ENCODE measurements at regions not wholly inside any gene's neighbourhood (a gene's known extent, or its start where the extent isn't known, plus 50 kb on each side); places are given as distances from the start of the nearest gene placed in this dataset.
"Not testable (repeated sequence)": the region's sequence is repeated elsewhere in the genome, so short reads cannot be mapped to it uniquely, and the experiment has no call there.

- no peak for DNase-seq
These were observed 343.9 kb upstream of the SGO1 start for GRCh38 chr3:20529911-20530310.

GRCh38 chr3:20528180-20528770 is 342.3 kb upstream of the SGO1 start:
- Histone ChIP-seq H3K36me3 (ENCODE audit: control insufficient read depth in 4 of 4, insufficient read depth in 4 of 4, low read length in 3 of 4) (no peaks in the 10 kb centered on the region), H3K27ac (ENCODE audit: insufficient read depth in 1 of 2, low read depth in 1 of 2, low read length in 2 of 2, poor library complexity in 1 of 2, severe bottlenecking in 2 of 2) (no peak overlapping the region), H3K4me1 (ENCODE audit: control extremely low read depth in 1 of 4, control insufficient read depth in 4 of 4, insufficient read depth in 4 of 4, low read length in 3 of 4) (no peaks in the 10 kb centered on the region), H3K9me3 (ENCODE audit: control extremely low read depth in 1 of 5, control insufficient read depth in 4 of 5, insufficient read depth in 2 of 5, low read depth in 1 of 5, low read length in 4 of 5) (no peaks in the 10 kb centered on the region), H3K27me3 (replicated peaks in 2 of 5; ENCODE audit: control insufficient read depth in 4 of 5, insufficient read depth in 5 of 5, low read length in 4 of 5) (no peaks in the 10 kb centered on the region), H3K4me3 (ENCODE audit: control insufficient read depth in 1 of 7, extremely low read depth in 1 of 7, insufficient read depth in 4 of 7, low read depth in 2 of 7, low read length in 6 of 7) (no peak overlapping the region)
- POLR2A ChIA-PET, result no interaction called here
- CTCF ChIA-PET, result interaction anchor here (0.8 kb wide), 1 partner anchor 17 kb away, joined by 3 read pairs; no protein-coding TSS in a partner anchor
- DNase-seq, result no peak
- no CpG with 5 or more reads among the region's 5 CpGs for WGBS (ENCODE audit: insufficient coverage)

More at GRCh38 chr3:20529911-20530310, 343.9 kb upstream of the SGO1 start:
- ChIA-PET CTCF (no interaction called here), POLR2A (no interaction called here)
- no peaks in the 10 kb centered on the region for H3K27me3 ChIP-seq (replicated peaks in 2 of 5; ENCODE audit: control insufficient read depth in 4 of 5, insufficient read depth in 5 of 5, low read length in 4 of 5)
- no peaks in the 10 kb centered on the region for H3K9me3 ChIP-seq (ENCODE audit: control extremely low read depth in 1 of 5, control insufficient read depth in 4 of 5, insufficient read depth in 2 of 5, low read depth in 1 of 5, low read length in 4 of 5)
- no peaks in the 10 kb centered on the region for H3K4me1 ChIP-seq (ENCODE audit: control extremely low read depth in 1 of 4, control insufficient read depth in 4 of 4, insufficient read depth in 4 of 4, low read length in 3 of 4)
- H3K4me3 ChIP-seq (ENCODE audit: control insufficient read depth in 1 of 7, extremely low read depth in 1 of 7, insufficient read depth in 4 of 7, low read depth in 2 of 7, low read length in 6 of 7), result no peak overlapping the region
- no peaks in the 10 kb centered on the region for H3K36me3 ChIP-seq (ENCODE audit: control insufficient read depth in 4 of 4, insufficient read depth in 4 of 4, low read length in 3 of 4)
- WGBS (ENCODE audit: insufficient coverage), result 100% methylated on average over 2 of the region's 5 CpGs
- no peak overlapping the region for H3K27ac ChIP-seq (ENCODE audit: insufficient read depth in 1 of 2, low read depth in 1 of 2, low read length in 2 of 2, poor library complexity in 1 of 2, severe bottlenecking in 2 of 2)

DNA sequence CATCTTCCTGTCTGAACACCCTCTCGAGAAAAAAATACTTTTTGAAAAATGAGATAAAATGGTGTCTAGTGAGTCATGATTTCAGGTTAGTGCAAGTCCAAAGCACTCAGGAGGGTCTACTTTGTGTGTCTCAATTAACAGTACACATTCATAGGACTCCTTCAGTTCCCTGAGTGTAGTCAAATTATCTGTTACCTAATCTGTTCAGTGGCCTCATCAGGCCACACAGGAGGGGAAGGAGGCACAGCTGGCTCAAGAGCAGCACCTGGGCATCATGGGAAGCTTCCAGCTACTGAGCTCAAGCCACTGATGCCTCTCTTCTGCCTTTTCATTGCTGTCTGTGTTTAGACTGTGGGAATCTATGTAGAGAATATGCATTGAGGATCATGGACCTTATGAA is 341.4 kb upstream of the SGO1 start:
- Histone ChIP-seq H3K9me3 (ENCODE audit: control extremely low read depth in 1 of 5, control insufficient read depth in 4 of 5, insufficient read depth in 2 of 5, low read depth in 1 of 5, low read length in 4 of 5) (no peaks in the 10 kb centered on the region), H3K36me3 (ENCODE audit: control insufficient read depth in 4 of 4, insufficient read depth in 4 of 4, low read length in 3 of 4) (no peaks in the 10 kb centered on the region), H3K4me3 (ENCODE audit: control insufficient read depth in 1 of 7, extremely low read depth in 1 of 7, insufficient read depth in 4 of 7, low read depth in 2 of 7, low read length in 6 of 7) (no peak overlapping the region), H3K4me1 (ENCODE audit: control extremely low read depth in 1 of 4, control insufficient read depth in 4 of 4, insufficient read depth in 4 of 4, low read length in 3 of 4) (no peaks in the 10 kb centered on the region), H3K27me3 (replicated peaks in 2 of 5; ENCODE audit: control insufficient read depth in 4 of 5, insufficient read depth in 5 of 5, low read length in 4 of 5) (no peaks in the 10 kb centered on the region), H3K27ac (ENCODE audit: insufficient read depth in 1 of 2, low read depth in 1 of 2, low read length in 2 of 2, poor library complexity in 1 of 2, severe bottlenecking in 2 of 2) (no peak overlapping the region)
- DNase-seq, result no peak
- POLR2A ChIA-PET, result no interaction called here
- CTCF ChIA-PET, result interaction anchor here (0.8 kb wide), 1 partner anchor 16 kb away, joined by 3 read pairs; no protein-coding TSS in a partner anchor
- WGBS (ENCODE audit: insufficient coverage), result no CpG with 5 or more reads among the region's 1 CpG

- H3K27me3 ChIP-seq (replicated peaks in 2 of 5; ENCODE audit: control insufficient read depth in 4 of 5, insufficient read depth in 5 of 5, low read length in 4 of 5), result no peaks in the 10 kb centered on the region
- no peaks in the 10 kb centered on the region for H3K36me3 ChIP-seq (ENCODE audit: control insufficient read depth in 4 of 4, insufficient read depth in 4 of 4, low read length in 3 of 4)
- POLR2A ChIA-PET, result no interaction called here
- H3K27ac ChIP-seq (ENCODE audit: insufficient read depth in 1 of 2, low read depth in 1 of 2, low read length in 2 of 2, poor library complexity in 1 of 2, severe bottlenecking in 2 of 2), result no peak overlapping the region
- DNase-seq, result no peak
- CTCF ChIA-PET, result interaction anchor here (0.7 kb wide), 1 partner anchor 11 kb away, joined by 3 read pairs; no protein-coding TSS in a partner anchor
- no peaks in the 10 kb centered on the region for H3K9me3 ChIP-seq (ENCODE audit: control extremely low read depth in 1 of 5, control insufficient read depth in 4 of 5, insufficient read depth in 2 of 5, low read depth in 1 of 5, low read length in 4 of 5)
- no peaks in the 10 kb centered on the region for H3K4me1 ChIP-seq (ENCODE audit: control extremely low read depth in 1 of 4, control insufficient read depth in 4 of 4, insufficient read depth in 4 of 4, low read length in 3 of 4)
- H3K4me3 ChIP-seq (ENCODE audit: control insufficient read depth in 1 of 7, extremely low read depth in 1 of 7, insufficient read depth in 4 of 7, low read depth in 2 of 7, low read length in 6 of 7), result no peak overlapping the region
These were observed 338.3 kb upstream of the SGO1 start for GRCh38 chr3:20524328-20524727.

- H3K4me1 ChIP-seq (ENCODE audit: control extremely low read depth in 1 of 4, control insufficient read depth in 4 of 4, insufficient read depth in 4 of 4, low read length in 3 of 4), result no peaks in the 10 kb centered on the region
- no peak for DNase-seq
- ChIA-PET POLR2A (interaction anchor here (0.7 kb wide), 1 partner anchor 39 kb away, joined by 3 read pairs; no protein-coding TSS in a partner anchor), CTCF (no interaction called here)
- no peaks in the 10 kb centered on the region for H3K27me3 ChIP-seq (replicated peaks in 2 of 5; ENCODE audit: control insufficient read depth in 4 of 5, insufficient read depth in 5 of 5, low read length in 4 of 5)
- no peaks in the 10 kb centered on the region for H3K9me3 ChIP-seq (ENCODE audit: control extremely low read depth in 1 of 5, control insufficient read depth in 4 of 5, insufficient read depth in 2 of 5, low read depth in 1 of 5, low read length in 4 of 5)
- no peaks in the 10 kb centered on the region for H3K36me3 ChIP-seq (ENCODE audit: control insufficient read depth in 4 of 4, insufficient read depth in 4 of 4, low read length in 3 of 4)
- no peak overlapping the region for H3K27ac ChIP-seq (ENCODE audit: insufficient read depth in 1 of 2, low read depth in 1 of 2, low read length in 2 of 2, poor library complexity in 1 of 2, severe bottlenecking in 2 of 2)
- H3K4me3 ChIP-seq (ENCODE audit: control insufficient read depth in 1 of 7, extremely low read depth in 1 of 7, insufficient read depth in 4 of 7, low read depth in 2 of 7, low read length in 6 of 7), result no peak overlapping the region
These were observed 337.3 kb upstream of the SGO1 start for GRCh38 chr3:20523293-20523692.

DNA sequence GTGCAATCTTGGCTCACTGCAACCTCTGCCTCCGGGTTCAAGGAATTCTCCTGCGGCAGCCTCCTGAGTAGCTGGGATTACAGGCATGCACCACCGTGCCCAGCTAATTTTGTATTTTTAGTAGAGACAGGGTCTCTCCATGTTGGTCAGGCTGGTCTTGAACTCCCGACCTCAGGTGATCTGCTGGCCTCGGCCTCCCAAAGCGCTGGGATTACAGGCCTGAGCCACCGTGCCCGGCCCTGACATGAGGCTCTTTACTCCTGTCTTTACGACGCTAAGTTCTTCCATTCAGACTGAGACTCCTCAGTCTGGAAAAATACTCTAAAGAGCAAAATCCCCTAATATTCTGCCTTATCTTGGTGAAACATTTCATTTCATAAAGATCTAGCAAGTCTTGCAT is 331.3 kb upstream of the SGO1 start:
- 95% methylated on average over 6 of the region's 10 CpGs for WGBS (ENCODE audit: insufficient coverage)

GRCh38 chr3:20516311-20516710 is 330.3 kb upstream of the SGO1 start:
- H3K36me3 ChIP-seq (ENCODE audit: control insufficient read depth in 4 of 4, insufficient read depth in 4 of 4, low read length in 3 of 4), result no peaks in the 10 kb centered on the region
- POLR2A ChIA-PET, result no interaction called here
- CTCF ChIA-PET, result no interaction called here
- H3K4me3 ChIP-seq (ENCODE audit: control insufficient read depth in 1 of 7, extremely low read depth in 1 of 7, insufficient read depth in 4 of 7, low read depth in 2 of 7, low read length in 6 of 7), result no peak overlapping the region
- no peak overlapping the region for H3K27ac ChIP-seq (ENCODE audit: insufficient read depth in 1 of 2, low read depth in 1 of 2, low read length in 2 of 2, poor library complexity in 1 of 2, severe bottlenecking in 2 of 2)
- no peaks in the 10 kb centered on the region for H3K4me1 ChIP-seq (ENCODE audit: control extremely low read depth in 1 of 4, control insufficient read depth in 4 of 4, insufficient read depth in 4 of 4, low read length in 3 of 4)
- DNase-seq, result no peak
- no peaks in the 10 kb centered on the region for H3K9me3 ChIP-seq (ENCODE audit: control extremely low read depth in 1 of 5, control insufficient read depth in 4 of 5, insufficient read depth in 2 of 5, low read depth in 1 of 5, low read length in 4 of 5)
- no peaks in the 10 kb centered on the region for H3K27me3 ChIP-seq (replicated peaks in 2 of 5; ENCODE audit: control insufficient read depth in 4 of 5, insufficient read depth in 5 of 5, low read length in 4 of 5)

More for the DNA sequence above, 331.3 kb upstream of the SGO1 start:
- H3K36me3 ChIP-seq (ENCODE audit: control insufficient read depth in 4 of 4, insufficient read depth in 4 of 4, low read length in 3 of 4); H3K9me3 ChIP-seq (ENCODE audit: control extremely low read depth in 1 of 5, control insufficient read depth in 4 of 5, insufficient read depth in 2 of 5, low read depth in 1 of 5, low read length in 4 of 5); POLR2A ChIA-PET; H3K27me3 ChIP-seq (replicated peaks in 2 of 5; ENCODE audit: control insufficient read depth in 4 of 5, insufficient read depth in 5 of 5, low read length in 4 of 5); H3K4me1 ChIP-seq (ENCODE audit: control extremely low read depth in 1 of 4, control insufficient read depth in 4 of 4, insufficient read depth in 4 of 4, low read length in 3 of 4); H3K27ac ChIP-seq (ENCODE audit: insufficient read depth in 1 of 2, low read depth in 1 of 2, low read length in 2 of 2, poor library complexity in 1 of 2, severe bottlenecking in 2 of 2); DNase-seq; CTCF ChIA-PET; H3K4me3 ChIP-seq (ENCODE audit: control insufficient read depth in 1 of 7, extremely low read depth in 1 of 7, insufficient read depth in 4 of 7, low read depth in 2 of 7, low read length in 6 of 7): not testable (repeated sequence)
